H9 (cell line): ENCODE measurements at regions not wholly inside any gene's neighbourhood (a gene's known extent, or its start where the extent isn't known, plus 50 kb on each side); places are given as distances from the start of the nearest gene placed in this dataset.

Experiments used
- DNase-seq: peaks from one replicate; pipeline ENCODE4 v3.0.0-alpha.2; 2017
- H2AFZ ChIP-seq: one replicate; pipeline ENCODE4 v1.6.1; 2013; ENCODE audit warnings: mild to moderate bottlenecking, low read length, control low read depth, moderate library complexity
- H2AK5ac ChIP-seq: 2 replicates; pipeline ENCODE4 v1.6.1; 2013; ENCODE audit warnings: low read length, control low read depth, mixed read lengths; ENCODE audit not compliant: insufficient read length
- H2BK120ac ChIP-seq: one replicate; pipeline ENCODE4 v1.6.1; 2013; ENCODE audit warnings: low read depth, mild to moderate bottlenecking, low read length, control low read depth, inconsistent platforms; ENCODE audit not compliant: poor library complexity, severe bottlenecking
- H2BK12ac ChIP-seq: 2 replicates; pipeline ENCODE4 v1.6.1; 2013; ENCODE audit warnings: low read length, control low read depth, mixed read lengths, low read depth; ENCODE audit not compliant: insufficient read length
- H2BK15ac ChIP-seq: 2 replicates; pipeline ENCODE4 v1.6.1; 2013; ENCODE audit warnings: low read depth, low read length, control low read depth
- H2BK20ac ChIP-seq: one replicate; pipeline ENCODE4 v1.6.1; 2013; ENCODE audit warnings: low read depth, mild to moderate bottlenecking, low read length, control low read depth, inconsistent platforms; ENCODE audit not compliant: poor library complexity, severe bottlenecking
- H2BK5ac ChIP-seq: 2 replicates; pipeline ENCODE4 v1.6.1; 2013; ENCODE audit warnings: low read length, control low read depth, mixed read lengths; ENCODE audit not compliant: insufficient read length
- H3K14ac ChIP-seq: 2 replicates; pipeline ENCODE4 v1.6.1; 2013; ENCODE audit warnings: low read length, control low read depth; ENCODE audit not compliant: insufficient read depth
- H3K18ac ChIP-seq: 2 replicates; pipeline ENCODE4 v1.6.1; 2013; ENCODE audit warnings: low read depth, mild to moderate bottlenecking, mixed read lengths, low read length, control low read depth; ENCODE audit not compliant: insufficient read length
- H3K23ac ChIP-seq: 2 replicates; pipeline ENCODE4 v1.6.1; 2013; ENCODE audit warnings: low read length, control low read depth, mixed read lengths, low read depth; ENCODE audit not compliant: insufficient read length
- H3K23me2 ChIP-seq: 2 replicates; pipeline ENCODE4 v1.6.1; 2013; ENCODE audit warnings: low read depth, mild to moderate bottlenecking, mixed read lengths, low read length, control low read depth; ENCODE audit not compliant: insufficient read length, poor library complexity, severe bottlenecking
- H3K27ac ChIP-seq: 2 replicates; pipeline ENCODE4 v1.5.1; 2013; ENCODE audit warnings: low read length, control low read depth, mixed read lengths, low read depth; ENCODE audit not compliant: insufficient read length
- H3K27me3 ChIP-seq: 2 replicates; pipeline ENCODE4 v1.6.1; 2013; ENCODE audit warnings: low read length, control low read depth, inconsistent platforms; ENCODE audit not compliant: insufficient read depth
- H3K4ac ChIP-seq: 2 replicates; pipeline ENCODE4 v1.6.1; 2013; ENCODE audit warnings: low read depth, mild to moderate bottlenecking, control low read depth, inconsistent platforms, low read length, moderate library complexity
- H3K4me1 ChIP-seq: 2 replicates; pipeline ENCODE4 v1.6.1; 2013; ENCODE audit warnings: low read length, control low read depth, inconsistent platforms; ENCODE audit not compliant: insufficient read depth
- H3K4me2 ChIP-seq: 2 replicates; pipeline ENCODE4 v1.6.1; 2013; ENCODE audit warnings: low read length, control low read depth, mixed read lengths; ENCODE audit not compliant: insufficient read length, insufficient read depth
- H3K56ac ChIP-seq: 2 replicates; pipeline ENCODE4 v1.6.1; 2013; ENCODE audit warnings: low read depth, mild to moderate bottlenecking, mixed read lengths, low read length, control low read depth; ENCODE audit not compliant: insufficient read length
- H3K79me1 ChIP-seq: 2 replicates; pipeline ENCODE4 v1.6.1; 2013; ENCODE audit warnings: low read depth, mild to moderate bottlenecking, moderate library complexity, low read length, control low read depth, inconsistent platforms; ENCODE audit not compliant: insufficient read depth, poor library complexity, severe bottlenecking
- H3K79me2 ChIP-seq: 2 replicates; pipeline ENCODE4 v1.6.1; 2013; ENCODE audit warnings: low read length, control low read depth, inconsistent platforms; ENCODE audit not compliant: insufficient read depth
- H3K9ac ChIP-seq: 2 replicates; pipeline ENCODE4 v1.6.1; 2013; ENCODE audit warnings: low read length, control low read depth, mixed read lengths; ENCODE audit not compliant: insufficient read length; ENCODE audit errors: extremely low read depth
- H3K9me3 ChIP-seq: one replicate; pipeline ENCODE4 v1.6.1; 2013; ENCODE audit warnings: low read depth, low read length, inconsistent platforms; ENCODE audit not compliant: control insufficient read depth
- H3T11ph ChIP-seq: one replicate; pipeline ENCODE4 v1.6.1; 2013; ENCODE audit warnings: mild to moderate bottlenecking, low read length, control low read depth, inconsistent platforms
- H4K20me1 ChIP-seq: one replicate; pipeline ENCODE4 v1.6.1; 2013; ENCODE audit not compliant: control insufficient read depth, insufficient read length, insufficient read depth
- H4K5ac ChIP-seq: 2 replicates; pipeline ENCODE4 v1.6.1; 2013; ENCODE audit warnings: low read depth, mild to moderate bottlenecking, mixed read lengths, low read length, control low read depth; ENCODE audit not compliant: insufficient read length
- H4K8ac ChIP-seq: replicated peaks from 2 replicates; pipeline ENCODE4 v1.6.1; 2013; ENCODE audit warnings: low read length, control low read depth, mixed read lengths, low read depth; ENCODE audit not compliant: insufficient read length
- H4K91ac ChIP-seq: 2 replicates; pipeline ENCODE4 v1.6.1; 2013; ENCODE audit warnings: low read depth, mild to moderate bottlenecking, moderate library complexity, mixed read lengths, low read length, control low read depth; ENCODE audit not compliant: insufficient read length
- H3K27ac Mint-ChIP-seq, 3 experiments: 2 replicates in 2 of 3; 3 replicates in 1 of 3; pipeline ENCODE4 v1.8.0; 2020 to 2021; ENCODE audit warnings: mixed read lengths in 3 of 3, mild to moderate bottlenecking in 1 of 3, moderate library complexity in 1 of 3
- H3K27me3 Mint-ChIP-seq: 2 replicates; pipeline ENCODE4 v1.8.0; 2021; ENCODE audit warnings: low read depth, mild to moderate bottlenecking, moderate library complexity, mixed read lengths
- H3K36me3 Mint-ChIP-seq, 3 experiments: 2 replicates in 2 of 3; 3 replicates in 1 of 3; pipeline ENCODE4 v1.8.0; 2020 to 2021; ENCODE audit warnings: low read depth in 3 of 3, mixed read lengths in 3 of 3; ENCODE audit not compliant: insufficient read depth in 1 of 3
- H3K4me1 Mint-ChIP-seq, 2 experiments: 2 replicates each; pipeline ENCODE4 v1.8.0; 2020; ENCODE audit warnings: mixed read lengths in 2 of 2
- H3K4me3 Mint-ChIP-seq, 2 experiments: 2 replicates in 1 of 2; 3 replicates in 1 of 2; pipeline ENCODE4 v1.8.0; 2020 to 2021; ENCODE audit warnings: mild to moderate bottlenecking in 2 of 2, mixed read lengths in 2 of 2, moderate library complexity in 1 of 2
- H3K9me3 Mint-ChIP-seq, 2 experiments: 2 replicates in 1 of 2; 3 replicates in 1 of 2; pipeline ENCODE4 v1.8.0; 2020; ENCODE audit warnings: mild to moderate bottlenecking in 2 of 2, mixed read lengths in 2 of 2, moderate library complexity in 1 of 2
- CTCF ChIP-seq: fragments of 200-600 bp; sonication (generic); conservative IDR thresholded peaks from 3 replicates; pipeline ENCODE4 v1.8.0; 2021; ENCODE audit warnings: antibody characterized with exemption, mild to moderate bottlenecking
- WGBS: extraction: QIAGEN DNeasy Blood & Tissue Kit; methylation state at CpG from one replicate; pipeline ENCODE4 v1.1.7; 2013; ENCODE audit warnings: missing lambda C conversion rate, low lambda C conversion rate, mixed read lengths; ENCODE audit not compliant: insufficient read length; ENCODE audit errors: extremely low coverage; 5-methylcytosine and 5-hydroxymethylcytosine counted together

GRCh38 chr3:137294839-137295238 lies 337.1 kb downstream of the IL20RB start:
- Histone ChIP-seq H3K4me2 (peak overlapping the region; percentile 30), H3K4me1 (peaks cover 13% of the 10 kb centered on the region), H3K27ac (peak overlapping the region; percentile 52), H4K20me1 (no peaks in the 10 kb centered on the region), H2BK15ac (no peak overlapping the region), H2AFZ (no peak overlapping the region), H4K8ac (no peak overlapping the region), H2AK5ac (no peak overlapping the region), H2BK12ac (no peak overlapping the region), H2BK20ac (no peak overlapping the region), H4K91ac (no peak overlapping the region), H3K79me2 (no peaks in the 10 kb centered on the region), H3K14ac (no peak overlapping the region), H3K23ac (no peak overlapping the region), H3K9ac (no peak overlapping the region), H3K18ac (no peak overlapping the region), H3K4ac (no peak overlapping the region), H3K79me1 (no peaks in the 10 kb centered on the region), H4K5ac (no peak overlapping the region), H3T11ph (no peak overlapping the region), H2BK120ac (no peak overlapping the region), H3K9me3 (no peaks in the 10 kb centered on the region), H2BK5ac (no peak overlapping the region), H3K27me3 (no peaks in the 10 kb centered on the region), H3K23me2 (no peaks in the 10 kb centered on the region), H3K56ac (no peak overlapping the region)
- Mint-ChIP-seq H3K4me1 (peaks cover 29 to 42% of the 10 kb centered on the region in 2 experiments), H3K27me3 (no peaks in the 10 kb centered on the region), H3K4me3 (0 out of 5 replicates have a peak overlapping the region, but pooled peaks of 1 of the 2 experiments have one; percentile 7), H3K27ac (peak overlapping the region in 2 of 3 experiments; percentile 54 to 64; a peak in 4 of 7 replicates), H3K9me3 (no peaks in the 10 kb centered on the region), H3K36me3 (no peaks in the 10 kb centered on the region; a peak in 1 of 7 replicates)
- peak; percentile 32; the same call in 1 of the 3 replicates for TF ChIP-seq CTCF
- no CpG with 5 or more reads among the region's 1 CpG for WGBS
- DNase-seq = no peak
